C4-2B (cell line): ENCODE measurements at regions not wholly inside any gene's neighbourhood (a gene's known extent, or its start where the extent isn't known, plus 50 kb on each side); places are given as distances from the start of the nearest gene placed in this dataset.

Source experiments
- CTCF ChIP-seq: fragments of 450-650 bp; conservative IDR thresholded peaks from 2 replicates; pipeline ENCODE4 v1.5.1; 2017; ENCODE audit warnings: mild to moderate bottlenecking
- ZFX ChIP-seq: fragments of 450-650 bp; IDR thresholded peaks from 2 replicates; pipeline ENCODE4 v1.6.1; 2017

DNA sequence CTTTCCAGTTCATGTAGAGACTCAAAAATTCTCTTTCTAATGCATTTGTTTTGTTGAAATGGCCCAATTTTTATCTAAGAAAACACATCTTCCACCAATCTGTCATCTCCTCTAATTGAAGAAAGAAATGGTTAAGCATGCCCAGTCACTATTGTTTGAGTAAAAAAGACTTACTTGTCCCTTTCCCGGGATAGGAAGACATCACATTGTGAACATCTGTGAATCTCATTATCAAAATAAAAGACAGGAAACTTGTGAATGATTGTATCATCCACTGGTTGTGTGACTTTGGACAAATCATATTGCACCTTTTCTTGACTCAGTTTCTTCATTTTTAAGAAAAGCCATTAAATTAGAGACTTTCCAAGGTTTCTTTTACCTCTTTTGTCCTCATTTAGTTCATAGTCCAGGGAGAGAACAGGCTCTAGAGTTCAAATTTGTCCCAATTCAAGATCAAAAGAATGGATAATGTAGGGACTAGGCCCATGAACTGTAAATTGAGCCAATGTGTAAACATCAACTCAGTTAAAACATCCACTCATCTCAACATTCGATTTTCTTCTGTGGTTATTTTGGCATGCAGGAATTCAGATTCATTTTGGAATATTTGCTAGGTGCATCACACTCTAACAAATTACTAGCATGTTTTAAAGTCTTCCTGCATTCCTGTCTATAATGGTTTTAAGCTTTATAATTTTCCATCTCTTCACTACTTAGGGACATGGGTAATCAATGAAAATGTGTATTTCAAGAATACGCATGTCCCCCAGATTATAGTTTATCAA lies 838.0 kb upstream of the WWC1 start:
- TF ChIP-seq CTCF (no peak), ZFX (no peak)
